A549 (cell line): ENCODE measurements at regions not wholly inside any gene's neighbourhood (a gene's known extent, or its start where the extent isn't known, plus 50 kb on each side); places are given as distances from the start of the nearest gene placed in this dataset.

Source experiments
- ATAC-seq, 2 experiments: fragments of 200-7000 bp in 1 of 2; fragments of >200 bp in 1 of 2; cut with Nextera tagmentation in 1 of 2; cut with Tn5 transposase in 1 of 2; 3 replicates each; pipeline versions ENCODE4 v1.8.0 to v1.9.1; 2018 to 2020; ENCODE audit warnings: mild to moderate bottlenecking in 1 of 2, moderate library complexity in 1 of 2
- CTCF ChIA-PET: fragments of 300-600 bp; sonication (Branson Sonifier 250); formaldehyde crosslinking; extraction: SDS; loops from one replicate; lab custom pipeline; 2021; ENCODE audit warnings: antibody characterized with exemption, inconsistent platforms; lab: Yijun Ruan, JAX
- POLR2A ChIA-PET: fragments of 350-600 bp; formaldehyde crosslinking; extraction: SDS; loops from one replicate; lab custom pipeline; 2021; ENCODE audit warnings: antibody characterized with exemption, inconsistent platforms; lab: Yijun Ruan, JAX
- DNase-seq, 2 experiments: peaks; one replicate each; pipeline versions ENCODE4 v3.0.0 to v3.0.0-alpha.2; 2011 to 2016; ENCODE audit warnings: low read depth in 1 of 2, low spot score in 1 of 2
- FAIRE-seq: peaks from 2 replicates; lab custom pipeline; 2011; peaks lifted over from hg19 to GRCh38; lab: Jason Lieb, UNC
- H3K27ac ChIP-seq, 2 experiments: fragments of >200 bp; sonication (Bioruptor Twin); formaldehyde crosslinking; 3 replicates each; pipeline ENCODE4 v1.5.1; 2016 to 2017
- H3K4me1 ChIP-seq: fragments of >200 bp; sonication (Bioruptor Twin); formaldehyde crosslinking; 3 replicates; pipeline ENCODE4 v1.6.1; 2016
- H3K4me2 ChIP-seq: fragments of >200 bp; sonication (Bioruptor Twin); formaldehyde crosslinking; 3 replicates; pipeline ENCODE4 v1.6.1; 2016
- H3K4me3 ChIP-seq: fragments of >200 bp; sonication (Bioruptor Twin); formaldehyde crosslinking; 3 replicates; pipeline ENCODE4 v1.5.1; 2016
- H3K9me3 ChIP-seq: fragments of >200 bp; sonication (Bioruptor Twin); formaldehyde crosslinking; 3 replicates; pipeline ENCODE4 v1.6.1; 2016
- BHLHE40 ChIP-seq: IDR thresholded peaks from 2 replicates; pipeline ENCODE4 v1.6.1; 2012; ENCODE audit warnings: low read depth, low read length, inconsistent platforms
- CEBPB ChIP-seq, 2 experiments: fragments of >200 bp in 1 of 2; sonication (Bioruptor Twin) in 1 of 2; formaldehyde crosslinking in 1 of 2; IDR thresholded peaks; 2 replicates each; pipeline ENCODE4 v1.6.1; 2012 to 2016
- EHF ChIP-seq: fragments of 250-450 bp; sonication (Bioruptor Pico); IDR thresholded peaks from 2 replicates; pipeline ENCODE4 v1.5.0; 2020; ENCODE audit warnings: mild to moderate bottlenecking
- ESRRA ChIP-seq: fragments of 150-350 bp; IDR thresholded peaks from 2 replicates; pipeline ENCODE4 v1.6.1; 2014; ENCODE audit warnings: mild to moderate bottlenecking, low read length, borderline replicate concordance
- FOSB ChIP-seq: fragments of 250-450 bp; sonication (Bioruptor Pico); IDR thresholded peaks from 2 replicates; pipeline ENCODE4 v1.5.0; 2020; ENCODE audit warnings: mild to moderate bottlenecking, moderate library complexity
- HDAC2 ChIP-seq: fragments of 200-600 bp; sonication (generic); IDR thresholded peaks from 2 replicates; pipeline ENCODE4 v1.6.1; 2016
- JUNB ChIP-seq: fragments of >200 bp; sonication (Bioruptor Twin); formaldehyde crosslinking; IDR thresholded peaks from 2 replicates; pipeline ENCODE4 v1.6.1; 2016
- MAFK ChIP-seq: fragments of 450-650 bp; IDR thresholded peaks from 2 replicates; pipeline ENCODE4 v1.6.1; 2014; ENCODE audit not compliant: partially characterized antibody
- NPAS2 ChIP-seq: fragments of 250-450 bp; sonication (Bioruptor Pico); IDR thresholded peaks from 2 replicates; pipeline ENCODE4 v1.8.0; 2022; ENCODE audit warnings: mild to moderate bottlenecking, moderate library complexity, borderline replicate concordance
- NR3C1 ChIP-seq: fragments of >200 bp; sonication (Bioruptor Twin); formaldehyde crosslinking; IDR thresholded peaks from 3 replicates; pipeline ENCODE4 v1.6.1; 2017
- PHF8 ChIP-seq: fragments of 200-600 bp; sonication (generic); IDR thresholded peaks from 2 replicates; pipeline ENCODE4 v1.6.1; 2016; ENCODE audit warnings: low read depth, mild to moderate bottlenecking, antibody characterized with exemption, moderate library complexity, borderline replicate concordance
- POLR2A ChIP-seq: IDR thresholded peaks from 2 replicates; pipeline ENCODE4 v1.6.1; 2012; ENCODE audit warnings: mild to moderate bottlenecking, low read length
- RAD21 ChIP-seq, 2 experiments: fragments of >200 bp in 1 of 2; sonication (Bioruptor Twin) in 1 of 2; formaldehyde crosslinking in 1 of 2; IDR thresholded peaks in 1 of 2; conservative IDR thresholded peaks in 1 of 2; 2 replicates in 1 of 2; 3 replicates in 1 of 2; pipeline ENCODE4 v1.6.1; 2012 to 2018; ENCODE audit warnings: inconsistent platforms in 1 of 2
- RCOR1 ChIP-seq: fragments of 150-350 bp; IDR thresholded peaks from 2 replicates; pipeline ENCODE4 v1.6.1; 2014; ENCODE audit warnings: antibody characterized with exemption, low read length, low read depth
- RNF2 ChIP-seq: fragments of 200-600 bp; sonication (generic); IDR thresholded peaks from 2 replicates; pipeline ENCODE4 v1.6.1; 2016; ENCODE audit warnings: low read depth, mild to moderate bottlenecking, antibody characterized with exemption, moderate library complexity, borderline replicate concordance
- SMC3 ChIP-seq: fragments of >200 bp; sonication (Bioruptor Twin); formaldehyde crosslinking; IDR thresholded peaks from 3 replicates; pipeline ENCODE4 v1.6.1; 2018; ENCODE audit warnings: inconsistent platforms
- SREBF2 ChIP-seq: fragments of 450-650 bp; IDR thresholded peaks from 2 replicates; pipeline ENCODE4 v1.6.1; 2014; ENCODE audit warnings: mild to moderate bottlenecking, moderate library complexity
- TFCP2L1 ChIP-seq: fragments of 250-450 bp; sonication (Bioruptor Pico); IDR thresholded peaks from 2 replicates; pipeline ENCODE4 v1.5.0; 2021; ENCODE audit warnings: mild to moderate bottlenecking
- ZFP36 ChIP-seq: fragments of 450-650 bp; IDR thresholded peaks from 2 replicates; pipeline ENCODE4 v1.6.1; 2014; ENCODE audit warnings: borderline replicate concordance; ENCODE audit not compliant: partially characterized antibody
- ZNF302 ChIP-seq: fragments of 250-450 bp; sonication (Bioruptor Pico); IDR thresholded peaks from 2 replicates; pipeline ENCODE4 v1.9.0; 2021; ENCODE audit warnings: inconsistent platforms, mild to moderate bottlenecking, moderate library complexity
- WGBS: methylation state at CpG from one replicate; pipeline ENCODE4 v1.1.6; 2017; ENCODE audit errors: missing lambda C conversion rate; 5-methylcytosine and 5-hydroxymethylcytosine counted together
- TF ChIP-seq, protein P1 (sequence below): fragments of 450-650 bp; IDR thresholded peaks from 2 replicates; pipeline ENCODE4 v1.6.1; 2014; ENCODE audit warnings: antibody characterized with exemption
- TF ChIP-seq, protein P2 (sequence below): fragments of >200 bp; sonication (Bioruptor Twin); formaldehyde crosslinking; IDR thresholded peaks from 3 replicates; pipeline ENCODE4 v1.5.1; 2016
- TF ChIP-seq, protein P3 (sequence below): IDR thresholded peaks from 2 replicates; pipeline ENCODE4 v1.6.1; 2012
- TF ChIP-seq, protein P4 (sequence below): fragments of 150-350 bp; IDR thresholded peaks from 2 replicates; pipeline ENCODE4 v1.6.1; 2014; ENCODE audit warnings: low read depth, mild to moderate bottlenecking, low read length
- TF ChIP-seq, protein P5 (sequence below): fragments of 250-450 bp; sonication (Bioruptor Pico); IDR thresholded peaks from 2 replicates; pipeline ENCODE4 v1.5.0; 2021; ENCODE audit warnings: mild to moderate bottlenecking, moderate library complexity, borderline replicate concordance
- TF ChIP-seq, protein P6 (sequence below): fragments of >200 bp; sonication (Bioruptor Twin); formaldehyde crosslinking; IDR thresholded peaks from 3 replicates; pipeline ENCODE4 v1.6.1; 2016

DNA sequence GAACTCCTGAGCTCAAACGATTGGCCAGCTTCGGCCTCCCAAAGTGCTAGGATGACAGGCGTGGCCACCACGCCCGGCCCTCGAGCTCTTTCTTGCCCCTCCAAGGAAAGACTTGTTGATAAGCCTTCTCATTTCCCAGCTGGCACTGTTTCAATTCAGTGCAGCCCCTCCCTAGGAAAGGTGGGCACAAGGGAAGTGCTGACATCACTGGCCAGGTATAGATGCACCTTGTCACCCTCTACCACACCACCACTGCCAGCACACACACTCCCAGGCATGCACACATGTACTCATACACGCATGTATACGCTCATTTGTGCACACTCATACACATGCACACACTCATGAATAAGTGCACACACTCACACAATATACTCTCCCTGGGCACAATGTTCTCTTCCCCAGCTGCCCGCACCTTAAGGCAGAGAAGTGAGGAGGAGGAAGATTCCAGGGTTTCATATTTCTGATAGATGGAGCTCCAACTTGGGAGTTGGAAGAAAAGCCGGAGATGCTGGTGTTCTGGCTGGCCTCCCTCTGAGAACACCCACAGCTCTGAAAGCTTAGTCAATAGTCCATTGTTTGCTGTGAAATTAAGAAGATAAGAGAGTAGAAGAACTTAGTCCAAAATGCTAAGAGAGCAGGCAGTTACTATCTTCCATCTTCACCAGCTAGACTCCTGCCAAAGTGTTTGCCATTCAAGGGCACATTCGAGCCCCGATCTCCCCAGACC lies 196.7 kb downstream of the FOXO1 start:
- no peak overlapping the region for H3K4me2 ChIP-seq
- no peaks in the 10 kb centered on the region for H3K9me3 ChIP-seq
- TF ChIP-seq SMC3, result no peak
- TF ChIP-seq CEBPB (IDR thresholded peaks at IDR 0.05), result no peak
- no peak for TF ChIP-seq ZFP36
- TF ChIP-seq, protein P1, sequence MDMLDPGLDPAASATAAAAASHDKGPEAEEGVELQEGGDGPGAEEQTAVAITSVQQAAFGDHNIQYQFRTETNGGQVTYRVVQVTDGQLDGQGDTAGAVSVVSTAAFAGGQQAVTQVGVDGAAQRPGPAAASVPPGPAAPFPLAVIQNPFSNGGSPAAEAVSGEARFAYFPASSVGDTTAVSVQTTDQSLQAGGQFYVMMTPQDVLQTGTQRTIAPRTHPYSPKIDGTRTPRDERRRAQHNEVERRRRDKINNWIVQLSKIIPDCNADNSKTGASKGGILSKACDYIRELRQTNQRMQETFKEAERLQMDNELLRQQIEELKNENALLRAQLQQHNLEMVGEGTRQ, result no peak
- TF ChIP-seq POLR2A, result no peak
- no peak for TF ChIP-seq MAFK
- ChIA-PET CTCF (interaction anchor here (1.0 to 1.9 kb wide), 2 partner anchors 14 to 199 kb away, joined by 3 to 4 read pairs; no protein-coding TSS in a partner anchor), POLR2A (no interaction called here)
- no peak for FAIRE-seq
- 77% methylated on average over 9 of the region's 12 CpGs for WGBS
- no peak overlapping the region for H3K27ac ChIP-seq
- H3K4me1 ChIP-seq, result no peaks in the 10 kb centered on the region
- DNase-seq, result no peak
- no peak overlapping the region for H3K4me3 ChIP-seq
- ATAC-seq, result no peak

DNA sequence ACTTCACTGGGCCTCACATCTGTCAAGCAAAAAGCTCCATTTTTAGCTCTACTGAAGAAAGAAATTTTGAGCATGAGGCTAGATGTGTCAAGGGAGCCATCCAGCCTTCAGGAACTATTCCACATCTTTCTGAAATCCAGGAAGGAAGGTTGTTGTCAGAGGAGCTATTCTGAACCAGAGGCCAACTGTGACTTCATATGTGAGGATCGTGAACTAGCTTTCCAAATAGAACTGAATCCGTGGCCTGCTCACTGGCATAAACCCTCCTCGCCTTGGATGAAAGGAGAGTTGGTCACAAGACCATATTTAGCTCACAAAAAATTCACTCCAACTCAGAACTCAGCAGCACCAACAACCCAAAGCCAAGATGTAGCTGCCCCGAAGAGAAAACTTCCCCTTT lies 195.8 kb downstream of the FOXO1 start:
- Histone ChIP-seq H3K4me3 (no peak overlapping the region), H3K4me1 (no peaks in the 10 kb centered on the region), H3K4me2 (no peak overlapping the region), H3K27ac (no peak overlapping the region), H3K9me3 (no peaks in the 10 kb centered on the region)
- TF ChIP-seq POLR2A, result no peak
- TF ChIP-seq ZNF302 (CRISPR knock-in tag), result no peak
- no peak for TF ChIP-seq MAFK
- TF ChIP-seq TFCP2L1 (CRISPR knock-in tag), result no peak
- TF ChIP-seq PHF8, result no peak
- no peak for TF ChIP-seq BHLHE40
- no peak for TF ChIP-seq RAD21 (conservative IDR thresholded peaks at IDR 0.05 in 1 of 2, IDR thresholded peaks at IDR 0.05 in 1 of 2)
- no peak for TF ChIP-seq EHF (CRISPR knock-in tag)
- TF ChIP-seq ESRRA, result no peak
- TF ChIP-seq RCOR1, result no peak
- TF ChIP-seq SMC3, result no peak
- TF ChIP-seq NR3C1, result no peak
- FAIRE-seq (no peak), ATAC-seq (no peak), DNase-seq (no peak)
- ChIA-PET CTCF (interaction anchor here (1.0 to 1.9 kb wide), 2 partner anchors 13 to 198 kb away, joined by 3 to 4 read pairs; no protein-coding TSS in a partner anchor), POLR2A (no interaction called here)
- WGBS, result 82% methylated on average over 4 of the region's 4 CpGs

DNA sequence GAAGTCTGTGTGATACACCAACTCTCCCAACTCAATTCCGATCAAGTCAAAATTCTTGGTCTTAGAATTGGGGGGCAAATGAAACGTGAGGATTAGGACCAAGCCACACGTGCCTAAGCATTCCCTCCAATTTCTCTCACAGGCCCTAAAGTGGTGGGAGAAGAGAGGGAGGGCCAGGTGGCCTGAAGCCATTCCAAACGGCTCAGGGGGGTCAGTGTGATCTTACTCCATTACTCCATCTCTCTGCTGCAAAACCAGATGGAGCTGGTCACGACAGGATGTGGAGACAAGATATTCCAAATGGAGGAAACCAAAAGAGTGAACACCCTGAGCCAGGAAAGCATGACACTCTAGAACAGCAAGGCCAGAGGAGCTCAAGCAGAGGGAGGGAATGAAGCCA lies 195.4 kb downstream of the FOXO1 start:
- DNase-seq (no peak), ATAC-seq (no peak), FAIRE-seq (no peak)
- CTCF ChIA-PET, result interaction anchor here (1.0 to 1.9 kb wide), 2 partner anchors 13 to 197 kb away, joined by 3 to 4 read pairs; no protein-coding TSS in a partner anchor
- Histone ChIP-seq H3K9me3 (no peaks in the 10 kb centered on the region), H3K4me3 (no peak overlapping the region), H3K4me2 (no peak overlapping the region), H3K4me1 (peaks cover 1% of the 10 kb centered on the region; the same call in 1 of the 3 replicates), H3K27ac (no peak overlapping the region)
- POLR2A ChIA-PET, result no interaction called here
- 62% methylated on average over 5 of the region's 5 CpGs for WGBS
- TF ChIP-seq ZNF302 (CRISPR knock-in tag), result no peak
- TF ChIP-seq HDAC2, result no peak
- TF ChIP-seq NPAS2 (CRISPR knock-in tag), result no peak
- TF ChIP-seq EHF (CRISPR knock-in tag), result no peak
- TF ChIP-seq, protein P2, sequence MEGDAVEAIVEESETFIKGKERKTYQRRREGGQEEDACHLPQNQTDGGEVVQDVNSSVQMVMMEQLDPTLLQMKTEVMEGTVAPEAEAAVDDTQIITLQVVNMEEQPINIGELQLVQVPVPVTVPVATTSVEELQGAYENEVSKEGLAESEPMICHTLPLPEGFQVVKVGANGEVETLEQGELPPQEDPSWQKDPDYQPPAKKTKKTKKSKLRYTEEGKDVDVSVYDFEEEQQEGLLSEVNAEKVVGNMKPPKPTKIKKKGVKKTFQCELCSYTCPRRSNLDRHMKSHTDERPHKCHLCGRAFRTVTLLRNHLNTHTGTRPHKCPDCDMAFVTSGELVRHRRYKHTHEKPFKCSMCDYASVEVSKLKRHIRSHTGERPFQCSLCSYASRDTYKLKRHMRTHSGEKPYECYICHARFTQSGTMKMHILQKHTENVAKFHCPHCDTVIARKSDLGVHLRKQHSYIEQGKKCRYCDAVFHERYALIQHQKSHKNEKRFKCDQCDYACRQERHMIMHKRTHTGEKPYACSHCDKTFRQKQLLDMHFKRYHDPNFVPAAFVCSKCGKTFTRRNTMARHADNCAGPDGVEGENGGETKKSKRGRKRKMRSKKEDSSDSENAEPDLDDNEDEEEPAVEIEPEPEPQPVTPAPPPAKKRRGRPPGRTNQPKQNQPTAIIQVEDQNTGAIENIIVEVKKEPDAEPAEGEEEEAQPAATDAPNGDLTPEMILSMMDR, result no peak
- TF ChIP-seq, protein P3, sequence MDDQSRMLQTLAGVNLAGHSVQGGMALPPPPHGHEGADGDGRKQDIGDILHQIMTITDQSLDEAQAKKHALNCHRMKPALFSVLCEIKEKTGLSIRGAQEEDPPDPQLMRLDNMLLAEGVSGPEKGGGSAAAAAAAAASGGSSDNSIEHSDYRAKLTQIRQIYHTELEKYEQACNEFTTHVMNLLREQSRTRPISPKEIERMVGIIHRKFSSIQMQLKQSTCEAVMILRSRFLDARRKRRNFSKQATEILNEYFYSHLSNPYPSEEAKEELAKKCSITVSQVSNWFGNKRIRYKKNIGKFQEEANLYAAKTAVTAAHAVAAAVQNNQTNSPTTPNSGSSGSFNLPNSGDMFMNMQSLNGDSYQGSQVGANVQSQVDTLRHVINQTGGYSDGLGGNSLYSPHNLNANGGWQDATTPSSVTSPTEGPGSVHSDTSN, result no peak
- no peak for TF ChIP-seq FOSB (CRISPR knock-in tag)
- no peak for TF ChIP-seq RNF2
- TF ChIP-seq JUNB, result no peak
- TF ChIP-seq, protein P4, sequence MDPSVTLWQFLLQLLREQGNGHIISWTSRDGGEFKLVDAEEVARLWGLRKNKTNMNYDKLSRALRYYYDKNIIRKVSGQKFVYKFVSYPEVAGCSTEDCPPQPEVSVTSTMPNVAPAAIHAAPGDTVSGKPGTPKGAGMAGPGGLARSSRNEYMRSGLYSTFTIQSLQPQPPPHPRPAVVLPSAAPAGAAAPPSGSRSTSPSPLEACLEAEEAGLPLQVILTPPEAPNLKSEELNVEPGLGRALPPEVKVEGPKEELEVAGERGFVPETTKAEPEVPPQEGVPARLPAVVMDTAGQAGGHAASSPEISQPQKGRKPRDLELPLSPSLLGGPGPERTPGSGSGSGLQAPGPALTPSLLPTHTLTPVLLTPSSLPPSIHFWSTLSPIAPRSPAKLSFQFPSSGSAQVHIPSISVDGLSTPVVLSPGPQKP, result no peak
- no peak for TF ChIP-seq SREBF2
- TF ChIP-seq, protein P5, sequence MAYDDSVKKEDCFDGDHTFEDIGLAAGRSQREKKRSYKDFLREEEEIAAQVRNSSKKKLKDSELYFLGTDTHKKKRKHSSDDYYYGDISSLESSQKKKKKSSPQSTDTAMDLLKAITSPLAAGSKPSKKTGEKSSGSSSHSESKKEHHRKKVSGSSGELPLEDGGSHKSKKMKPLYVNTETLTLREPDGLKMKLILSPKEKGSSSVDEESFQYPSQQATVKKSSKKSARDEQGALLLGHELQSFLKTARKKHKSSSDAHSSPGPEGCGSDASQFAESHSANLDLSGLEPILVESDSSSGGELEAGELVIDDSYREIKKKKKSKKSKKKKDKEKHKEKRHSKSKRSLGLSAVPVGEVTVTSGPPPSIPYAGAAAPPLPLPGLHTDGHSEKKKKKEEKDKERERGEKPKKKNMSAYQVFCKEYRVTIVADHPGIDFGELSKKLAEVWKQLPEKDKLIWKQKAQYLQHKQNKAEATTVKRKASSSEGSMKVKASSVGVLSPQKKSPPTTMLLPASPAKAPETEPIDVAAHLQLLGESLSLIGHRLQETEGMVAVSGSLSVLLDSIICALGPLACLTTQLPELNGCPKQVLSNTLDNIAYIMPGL (CRISPR knock-in tag), result no peak
- TF ChIP-seq, protein P6, sequence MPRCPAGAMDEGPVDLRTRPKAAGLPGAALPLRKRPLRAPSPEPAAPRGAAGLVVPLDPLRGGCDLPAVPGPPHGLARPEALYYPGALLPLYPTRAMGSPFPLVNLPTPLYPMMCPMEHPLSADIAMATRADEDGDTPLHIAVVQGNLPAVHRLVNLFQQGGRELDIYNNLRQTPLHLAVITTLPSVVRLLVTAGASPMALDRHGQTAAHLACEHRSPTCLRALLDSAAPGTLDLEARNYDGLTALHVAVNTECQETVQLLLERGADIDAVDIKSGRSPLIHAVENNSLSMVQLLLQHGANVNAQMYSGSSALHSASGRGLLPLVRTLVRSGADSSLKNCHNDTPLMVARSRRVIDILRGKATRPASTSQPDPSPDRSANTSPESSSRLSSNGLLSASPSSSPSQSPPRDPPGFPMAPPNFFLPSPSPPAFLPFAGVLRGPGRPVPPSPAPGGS, result no peak
